Right atrium auricular region (tissue), 2 donors: ENCODE measurements at regions not wholly inside any gene's neighbourhood (a gene's known extent, or its start where the extent isn't known, plus 50 kb on each side); places are given as distances from the start of the nearest gene placed in this dataset.

ENCODE experiments used
- DNase-seq: peaks from one replicate; pipeline ENCODE4 v3.0.0-alpha.2; 2019; ENCODE audit warnings: low spot score
- H3K27ac ChIP-seq, 2 donors: fragments of 200-600 bp; sonication (generic); 1 replicate in 1 of 2; 2 replicates in 1 of 2; pipeline ENCODE4 v1.5.1; 2016 to 2019
- H3K27me3 ChIP-seq, 2 donors: fragments of 200-600 bp; sonication (generic); one replicate each; pipeline versions ENCODE4 v1.5.1 to v1.6.0; 2017 to 2019
- H3K36me3 ChIP-seq: fragments of 200-600 bp; sonication (generic); one replicate; pipeline ENCODE4 v1.5.1; 2016
- H3K4me1 ChIP-seq, 2 donors: fragments of 200-600 bp; sonication (generic); one replicate each; pipeline versions ENCODE4 v1.5.1 to v1.6.0; 2017 to 2019
- H3K4me3 ChIP-seq, 2 donors: fragments of 200-600 bp; sonication (generic); 1 replicate in 1 of 2; 2 replicates in 1 of 2; pipeline ENCODE4 v1.5.1; 2017 to 2019; ENCODE audit warnings: mild to moderate bottlenecking in 1 of 2, moderate library complexity in 1 of 2
- H3K9me3 ChIP-seq, 2 donors: fragments of 200-600 bp; sonication (generic); one replicate each; pipeline ENCODE4 v1.5.1; 2019
- CTCF ChIP-seq, 2 donors: fragments of 200-600 bp; sonication (generic); IDR thresholded peaks; one replicate each; pipeline ENCODE4 v1.5.1; 2019; ENCODE audit warnings: antibody characterized with exemption in 2 of 2

GRCh38 chr2:188217264-188217663, 74.4 kb upstream of the GULP1 start:
- TF ChIP-seq CTCF (IDR thresholded peaks at IDR 0.05): no peak
- no peak for DNase-seq
- Histone ChIP-seq H3K4me1 (no peaks in the 10 kb centered on the region), H3K27me3 (no peaks in the 10 kb centered on the region), H3K9me3 (no peaks in the 10 kb centered on the region), H3K36me3 (no peaks in the 10 kb centered on the region), H3K27ac (no peak overlapping the region), H3K4me3 (no peak overlapping the region)

- Histone ChIP-seq H3K27me3 (no peaks in the 10 kb centered on the region), H3K9me3 (no peaks in the 10 kb centered on the region), H3K4me1 (no peaks in the 10 kb centered on the region), H3K36me3 (no peaks in the 10 kb centered on the region), H3K4me3 (no peak overlapping the region), H3K27ac (no peak overlapping the region)
- no peak for TF ChIP-seq CTCF (IDR thresholded peaks at IDR 0.05)
- DNase-seq: no peak
Measured at GRCh38 chr2:188219541-188219940, 72.1 kb upstream of the GULP1 start.

GRCh38 chr2:188220535-188220934, 71.1 kb upstream of the GULP1 start:
- H3K4me1 ChIP-seq: no peaks in the 10 kb centered on the region

GRCh38 chr2:188227713-188228112, 64.0 kb upstream of the GULP1 start:
- Histone ChIP-seq H3K36me3 (no peaks in the 10 kb centered on the region), H3K4me3 (no peak overlapping the region), H3K4me1 (no peaks in the 10 kb centered on the region), H3K9me3 (no peaks in the 10 kb centered on the region), H3K27me3 (no peaks in the 10 kb centered on the region), H3K27ac (no peak overlapping the region)
- TF ChIP-seq CTCF (IDR thresholded peaks at IDR 0.05): no peak
- DNase-seq: no peak

More at GRCh38 chr2:188220535-188220934, 71.1 kb upstream of the GULP1 start:
- DNase-seq: no peak
- Histone ChIP-seq H3K27me3 (no peaks in the 10 kb centered on the region), H3K4me3 (no peak overlapping the region), H3K36me3 (no peaks in the 10 kb centered on the region), H3K27ac (no peak overlapping the region), H3K9me3 (no peaks in the 10 kb centered on the region)
- no peak for TF ChIP-seq CTCF (IDR thresholded peaks at IDR 0.05)

GRCh38 chr2:188235364-188235763, 56.3 kb upstream of the GULP1 start:
- no peaks in the 10 kb centered on the region for H3K27me3 ChIP-seq
- no peak overlapping the region for H3K27ac ChIP-seq
- no peaks in the 10 kb centered on the region for H3K4me1 ChIP-seq
- no peaks in the 10 kb centered on the region for H3K36me3 ChIP-seq
- peaks cover 0 to 9% of the 10 kb centered on the region in 2 donors for H3K9me3 ChIP-seq
- DNase-seq: no peak
- TF ChIP-seq CTCF (IDR thresholded peaks at IDR 0.05): no peak
- no peak overlapping the region for H3K4me3 ChIP-seq

GRCh38 chr2:188238386-188238785, 53.3 kb upstream of the GULP1 start:
- Histone ChIP-seq H3K36me3 (no peaks in the 10 kb centered on the region), H3K9me3 (peaks cover 0 to 9% of the 10 kb centered on the region in 2 donors), H3K27ac (no peak overlapping the region), H3K4me3 (no peak overlapping the region), H3K4me1 (no peaks in the 10 kb centered on the region), H3K27me3 (no peaks in the 10 kb centered on the region)
- no peak for TF ChIP-seq CTCF (IDR thresholded peaks at IDR 0.05)
- DNase-seq: no peak
